Upper lobe of right lung (tissue), 1 donor: ENCODE measurements at regions not wholly inside any gene's neighbourhood (a gene's known extent, or its start where the extent isn't known, plus 50 kb on each side); places are given as distances from the start of the nearest gene placed in this dataset.

Experiments used
- ATAC-seq: fragments of 200-7000 bp; cut with Tn5 transposase; one replicate; pipeline ENCODE4 v1.9.1; 2020; ENCODE audit warnings: mild to moderate bottlenecking, moderate library complexity
- DNase-seq: peaks from one replicate; pipeline ENCODE4 v3.0.0-alpha.2; 2020
- H3K27ac ChIP-seq: fragments of 200-600 bp; one replicate; pipeline ENCODE4 v1.8.0; 2022
- H3K27me3 ChIP-seq: fragments of 200-600 bp; one replicate; pipeline ENCODE4 v1.8.0; 2022; ENCODE audit warnings: mild to moderate bottlenecking
- H3K36me3 ChIP-seq: fragments of 200-600 bp; one replicate; pipeline ENCODE4 v1.8.0; 2022
- H3K4me1 ChIP-seq: fragments of 200-600 bp; one replicate; pipeline ENCODE4 v1.8.0; 2022
- H3K4me3 ChIP-seq: fragments of 200-600 bp; one replicate; pipeline ENCODE4 v1.8.0; 2022; ENCODE audit warnings: mild to moderate bottlenecking
- H3K9me3 ChIP-seq: fragments of 200-600 bp; one replicate; pipeline ENCODE4 v1.8.0; 2022
- intact Hi-C: fragments of 100-400 bp; cut with DNase I; formaldehyde crosslinking; loops from one replicate; pipeline ENCODE4 v1.11.0; 2022
- TF ChIP-seq, protein P1 (sequence below): fragments of 200-600 bp; IDR thresholded peaks from one replicate; pipeline ENCODE4 v1.8.0; 2022; ENCODE audit warnings: antibody characterized with exemption
- donor health status: DM: no; HTN: yes; CAD: no; lungs with severe emphysema.

- Histone ChIP-seq H3K4me3 (no peak overlapping the region), H3K9me3 (no peaks in the 10 kb centered on the region), H3K27me3 (no peaks in the 10 kb centered on the region), H3K4me1 (no peaks in the 10 kb centered on the region), H3K27ac (no peak overlapping the region), H3K36me3 (no peaks in the 10 kb centered on the region)
- ATAC-seq (no peak), DNase-seq (no peak)
- intact Hi-C loops = no loop called here
- TF ChIP-seq, protein P1, sequence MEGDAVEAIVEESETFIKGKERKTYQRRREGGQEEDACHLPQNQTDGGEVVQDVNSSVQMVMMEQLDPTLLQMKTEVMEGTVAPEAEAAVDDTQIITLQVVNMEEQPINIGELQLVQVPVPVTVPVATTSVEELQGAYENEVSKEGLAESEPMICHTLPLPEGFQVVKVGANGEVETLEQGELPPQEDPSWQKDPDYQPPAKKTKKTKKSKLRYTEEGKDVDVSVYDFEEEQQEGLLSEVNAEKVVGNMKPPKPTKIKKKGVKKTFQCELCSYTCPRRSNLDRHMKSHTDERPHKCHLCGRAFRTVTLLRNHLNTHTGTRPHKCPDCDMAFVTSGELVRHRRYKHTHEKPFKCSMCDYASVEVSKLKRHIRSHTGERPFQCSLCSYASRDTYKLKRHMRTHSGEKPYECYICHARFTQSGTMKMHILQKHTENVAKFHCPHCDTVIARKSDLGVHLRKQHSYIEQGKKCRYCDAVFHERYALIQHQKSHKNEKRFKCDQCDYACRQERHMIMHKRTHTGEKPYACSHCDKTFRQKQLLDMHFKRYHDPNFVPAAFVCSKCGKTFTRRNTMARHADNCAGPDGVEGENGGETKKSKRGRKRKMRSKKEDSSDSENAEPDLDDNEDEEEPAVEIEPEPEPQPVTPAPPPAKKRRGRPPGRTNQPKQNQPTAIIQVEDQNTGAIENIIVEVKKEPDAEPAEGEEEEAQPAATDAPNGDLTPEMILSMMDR = no peak
Observed at GRCh38 chr18:61216051-61216450, 117.2 kb upstream of the CDH20 start.

DNA sequence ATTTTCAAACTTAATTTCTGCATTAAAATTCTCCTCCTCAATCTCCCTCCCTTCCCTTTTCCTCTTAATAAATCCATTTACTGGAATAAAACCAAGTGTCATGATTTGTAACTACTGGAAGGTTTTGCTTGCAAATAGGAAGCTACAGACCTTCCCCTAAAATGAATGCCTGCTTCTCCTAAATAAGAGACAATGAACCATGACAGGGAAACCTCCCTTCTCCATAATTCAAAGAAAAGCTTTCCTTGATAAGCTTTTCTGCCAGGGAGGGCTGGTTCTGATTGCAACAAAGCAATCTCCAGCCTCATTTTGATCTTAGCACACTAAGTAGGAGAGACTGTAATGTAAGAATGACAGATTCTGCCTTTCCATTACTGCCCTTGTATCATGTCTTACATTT lies 111.0 kb upstream of the CDH20 start:
- intact Hi-C loops = no loop called here
- DNase-seq = no peak

DNA sequence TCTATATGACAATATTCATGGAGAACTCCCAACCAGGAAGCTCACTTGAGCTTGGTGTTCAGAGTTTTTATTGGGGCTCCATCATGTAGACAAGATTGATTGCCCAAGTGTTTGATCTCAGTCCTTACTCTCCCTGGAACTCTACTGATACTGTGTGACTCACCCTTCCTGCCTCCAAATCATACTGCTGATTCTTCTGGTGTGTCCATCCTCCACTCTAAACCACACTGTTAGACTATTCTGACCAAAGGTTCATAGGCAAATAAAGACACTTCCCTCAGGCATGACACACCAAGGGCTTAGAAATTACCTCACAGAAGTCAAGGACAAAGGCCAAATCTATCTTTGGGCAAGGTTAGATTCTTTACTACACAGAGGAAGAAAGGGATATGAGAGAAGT lies 107.9 kb upstream of the CDH20 start:
- DNase-seq (no peak), ATAC-seq (no peak)
- H3K9me3 ChIP-seq = no peaks in the 10 kb centered on the region
- no peaks in the 10 kb centered on the region for H3K27me3 ChIP-seq
- intact Hi-C loops = no loop called here
- TF ChIP-seq, protein P1 = no peak
- no peaks in the 10 kb centered on the region for H3K36me3 ChIP-seq
- no peaks in the 10 kb centered on the region for H3K4me1 ChIP-seq
- H3K4me3 ChIP-seq = no peak overlapping the region
- H3K27ac ChIP-seq = no peak overlapping the region

More for the DNA sequence above, 111.0 kb upstream of the CDH20 start:
- Histone ChIP-seq H3K27me3 (no peaks in the 10 kb centered on the region), H3K4me3 (no peak overlapping the region), H3K27ac (no peak overlapping the region), H3K4me1 (no peaks in the 10 kb centered on the region), H3K9me3 (no peaks in the 10 kb centered on the region), H3K36me3 (no peaks in the 10 kb centered on the region)
- ATAC-seq = no peak
- TF ChIP-seq, protein P1 = no peak

DNA sequence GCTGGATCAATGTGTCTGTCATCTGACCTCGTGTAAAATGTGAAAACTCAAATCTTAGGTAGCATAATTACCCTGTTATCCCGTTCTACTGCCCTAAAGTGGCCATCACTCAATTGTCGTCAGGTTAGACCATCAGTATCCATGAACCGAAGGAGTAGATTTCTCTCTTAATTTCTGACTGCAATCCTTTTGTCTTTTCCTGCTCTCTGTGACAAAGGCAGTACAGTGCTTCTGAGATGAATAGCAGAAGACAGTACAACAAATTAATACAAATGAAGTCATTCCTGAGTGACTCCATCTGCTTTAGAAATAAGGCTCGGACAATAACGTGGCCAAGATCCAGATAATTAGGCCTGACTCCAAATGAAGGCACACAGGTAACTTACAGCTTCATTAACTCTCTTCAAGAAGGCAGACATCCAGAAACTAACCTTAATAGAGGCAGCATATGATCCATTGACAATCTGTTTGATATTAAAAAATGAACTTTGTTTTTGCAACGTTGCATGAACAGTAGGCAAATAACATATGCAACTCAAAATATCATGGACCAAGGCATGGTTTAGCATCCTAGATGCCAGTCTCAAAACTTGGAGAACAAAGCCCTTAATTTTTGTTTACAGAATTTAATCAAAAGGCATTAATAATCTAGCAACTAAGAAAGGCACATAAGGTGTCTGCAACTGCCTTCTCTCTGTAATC lies 96.7 kb upstream of the CDH20 start:
- TF ChIP-seq, protein P1 = no peak
- no peaks in the 10 kb centered on the region for H3K36me3 ChIP-seq
- intact Hi-C loops = no loop called here

GRCh38 chr18:61237529-61237928 lies 95.7 kb upstream of the CDH20 start:
- no peak overlapping the region for H3K27ac ChIP-seq
- ATAC-seq (no peak), DNase-seq (no peak)
- no peaks in the 10 kb centered on the region for H3K27me3 ChIP-seq
- no peak overlapping the region for H3K4me3 ChIP-seq
- TF ChIP-seq, protein P1 = no peak
- intact Hi-C loops = no loop called here
- H3K36me3 ChIP-seq = no peaks in the 10 kb centered on the region
- no peaks in the 10 kb centered on the region for H3K4me1 ChIP-seq
- H3K9me3 ChIP-seq = no peaks in the 10 kb centered on the region

More for the DNA sequence above, 96.7 kb upstream of the CDH20 start:
- no peak overlapping the region for H3K4me3 ChIP-seq
- no peak overlapping the region for H3K27ac ChIP-seq
- H3K9me3 ChIP-seq = no peaks in the 10 kb centered on the region
- no peaks in the 10 kb centered on the region for H3K4me1 ChIP-seq
- DNase-seq (no peak), ATAC-seq (no peak)
- H3K27me3 ChIP-seq = no peaks in the 10 kb centered on the region

DNA sequence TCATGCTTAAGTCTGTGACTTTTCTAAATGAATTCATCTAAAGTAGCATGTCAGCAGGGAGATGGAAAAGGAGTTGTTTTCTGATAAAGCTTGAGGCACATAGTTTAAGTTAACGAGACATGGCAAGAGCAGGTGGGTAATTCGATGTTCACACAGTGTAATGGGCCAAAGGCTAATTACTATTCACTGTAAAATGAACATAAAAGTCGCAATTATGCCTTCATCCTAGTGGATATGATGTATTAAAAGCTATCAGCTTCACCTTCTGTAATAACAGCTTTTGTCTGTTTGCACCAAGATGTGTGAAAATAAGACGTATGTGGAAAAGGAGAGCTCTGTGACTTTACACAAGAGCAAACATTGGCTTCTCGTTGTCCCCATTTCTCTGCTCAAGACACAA lies 94.2 kb upstream of the CDH20 start:
- TF ChIP-seq, protein P1 = no peak
- no peak overlapping the region for H3K27ac ChIP-seq

More for the DNA sequence above, 94.2 kb upstream of the CDH20 start:
- H3K27me3 ChIP-seq = no peaks in the 10 kb centered on the region
- no peaks in the 10 kb centered on the region for H3K4me1 ChIP-seq
- no peaks in the 10 kb centered on the region for H3K9me3 ChIP-seq
- DNase-seq (no peak), ATAC-seq (no peak)
- intact Hi-C loops = no loop called here
- H3K4me3 ChIP-seq = no peak overlapping the region
- H3K36me3 ChIP-seq = no peaks in the 10 kb centered on the region
